ENCODE measurements at regions not wholly inside any gene's neighbourhood (a gene's known extent, or its start where the extent isn't known, plus 50 kb on each side); places are given as distances from the start of the nearest gene placed in this dataset.

DNA sequence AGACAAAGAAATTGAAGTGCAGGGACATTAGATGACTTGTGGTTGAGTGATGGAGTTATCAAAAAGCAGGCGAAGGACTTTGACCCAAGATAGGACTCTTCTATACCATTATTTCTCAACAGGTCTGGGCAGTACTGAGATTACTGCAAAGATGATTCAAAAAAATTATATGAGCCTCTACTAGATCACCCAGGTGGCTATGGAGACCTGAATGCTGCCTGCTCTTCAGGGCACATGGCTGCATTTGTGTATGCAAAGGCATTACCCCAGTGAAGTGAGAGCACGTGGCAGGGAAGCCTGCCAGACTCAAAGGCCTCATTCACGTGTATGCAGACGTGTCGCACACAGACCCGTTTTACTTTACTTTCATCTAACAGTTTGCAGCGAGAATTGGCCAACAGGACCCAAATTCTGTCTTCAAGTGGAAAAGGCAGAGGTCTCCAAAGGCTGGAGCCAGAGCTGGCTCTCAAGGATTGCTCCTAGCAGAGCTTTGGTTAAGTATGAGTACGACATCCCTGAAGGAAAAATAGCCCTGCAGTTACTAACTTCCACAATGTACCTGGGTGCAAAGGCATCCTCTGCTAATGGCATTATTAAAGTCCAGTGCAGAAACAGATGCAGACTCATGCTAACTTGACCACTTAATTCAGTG lies 113.8 kb upstream of the ARMC2 start:
- DNase-seq: no peak

DNA sequence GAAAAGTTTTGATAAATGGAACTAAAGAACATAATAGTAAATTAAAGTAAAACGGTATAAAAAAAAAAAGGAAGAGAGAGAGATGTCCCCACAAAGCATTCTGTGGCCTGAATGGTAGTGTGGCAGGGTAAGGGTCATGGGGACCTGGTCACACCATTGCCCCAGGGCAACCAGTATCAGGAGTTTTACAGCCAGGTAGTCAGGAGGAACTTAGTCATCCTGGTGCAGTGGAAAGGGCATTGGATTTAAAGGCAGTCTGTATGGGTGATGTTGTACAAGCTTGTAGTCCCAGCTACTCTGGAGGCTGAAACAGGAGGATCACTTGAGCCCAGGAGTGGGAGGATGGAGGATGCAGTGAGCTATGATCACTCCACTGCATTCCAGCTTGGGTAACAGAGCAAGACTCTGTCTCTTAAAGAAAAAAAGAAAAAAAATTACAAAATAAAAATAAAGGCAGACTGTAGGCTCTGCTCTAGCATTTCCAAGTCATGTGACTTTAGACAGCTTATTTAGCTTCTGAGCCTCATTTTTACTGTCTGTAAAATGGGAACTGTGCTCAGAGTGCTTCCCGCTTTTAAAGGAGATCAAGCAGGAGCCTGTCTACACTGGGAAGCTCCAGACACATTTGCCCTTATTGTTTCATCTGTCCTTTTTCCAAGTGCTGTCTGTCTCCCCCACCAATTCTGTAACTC lies 112.8 kb upstream of the ARMC2 start:
- no peak for DNase-seq

- DNase-seq: no peak
These were observed 112.2 kb upstream of the ARMC2 start for GRCh38 chr6:108736002-108736361.

- DNase-seq: no peak
These were observed 111.4 kb upstream of the ARMC2 start for GRCh38 chr6:108736832-108737231.

GRCh38 chr6:108737594-108738546 lies 110.4 kb upstream of the ARMC2 start:
- DNase-seq: peak; percentile 67

GRCh38 chr6:108738684-108739416 lies 109.4 kb upstream of the ARMC2 start:
- no peak for DNase-seq

GRCh38 chr6:108739496-108740330 lies 108.5 kb upstream of the ARMC2 start:
- no peak for DNase-seq

DNA sequence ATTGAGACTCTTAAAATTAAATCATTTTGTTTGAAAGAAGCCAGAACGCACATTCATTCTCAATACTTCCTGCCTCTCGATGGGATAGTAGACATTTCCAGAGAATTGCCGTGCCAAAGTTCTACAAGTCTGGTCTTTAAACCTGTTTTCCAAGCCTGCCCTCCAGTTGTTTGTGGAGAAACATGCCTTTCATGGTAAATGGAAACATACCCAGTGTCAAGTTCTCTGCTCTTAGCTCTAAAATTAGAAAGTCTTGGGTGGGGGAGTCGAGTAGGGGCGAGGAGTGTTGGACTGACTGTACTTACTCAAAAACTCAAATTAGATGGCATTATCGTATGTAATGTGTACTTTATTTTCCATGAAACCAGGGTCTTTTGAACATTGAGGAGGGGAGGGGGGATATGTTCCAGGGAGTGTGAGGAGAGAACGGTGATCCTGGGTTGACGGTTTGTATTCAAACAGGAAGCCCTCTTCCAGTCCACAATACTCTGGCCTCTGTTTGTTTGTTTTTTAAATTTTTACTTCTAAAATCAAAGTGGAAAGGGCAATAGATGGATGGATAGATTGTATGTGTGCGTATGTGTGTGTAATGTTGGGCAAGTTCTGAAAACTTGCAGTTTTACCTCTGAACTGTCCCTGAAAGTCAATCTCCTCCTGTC lies 106.8 kb upstream of the ARMC2 start:
- no peak for DNase-seq

DNA sequence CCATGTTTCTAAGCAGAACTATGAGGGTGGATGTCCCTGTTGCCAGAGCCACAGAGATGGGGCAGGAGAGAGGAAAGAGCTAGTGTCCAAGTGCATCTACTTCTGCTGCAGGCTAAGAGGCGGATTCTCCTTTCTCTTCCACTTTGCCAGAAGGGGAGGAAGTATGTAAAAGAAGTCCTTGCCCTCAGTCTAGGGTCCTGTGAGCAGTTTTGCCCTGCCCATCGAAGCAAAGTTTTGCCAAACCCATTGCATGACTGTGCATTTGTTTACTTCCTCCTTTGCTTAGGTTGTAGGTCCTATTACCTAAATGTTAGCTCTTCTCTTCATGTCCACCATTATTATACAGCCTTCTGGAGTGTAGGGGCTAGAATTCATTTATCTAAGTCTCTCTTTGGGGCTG lies 106.2 kb upstream of the ARMC2 start:
- no peak for DNase-seq

- no peak for DNase-seq
These were observed 103.8 kb upstream of the ARMC2 start for GRCh38 chr6:108744244-108744972.

GRCh38 chr6:108744996-108745395 lies 103.2 kb upstream of the ARMC2 start:
- no peak for DNase-seq

GRCh38 chr6:108745664-108746336 lies 102.4 kb upstream of the ARMC2 start:
- DNase-seq: no peak

- DNase-seq: no peak
These were observed 101.9 kb upstream of the ARMC2 start for GRCh38 chr6:108746366-108746765.

- no peak for DNase-seq
These were observed 101.2 kb upstream of the ARMC2 start for GRCh38 chr6:108746836-108747575.

- no peak for DNase-seq
These were observed 100.2 kb upstream of the ARMC2 start for GRCh38 chr6:108748055-108748454.

- no peak for DNase-seq
These were observed 99.3 kb upstream of the ARMC2 start for GRCh38 chr6:108748959-108749358.

DNA sequence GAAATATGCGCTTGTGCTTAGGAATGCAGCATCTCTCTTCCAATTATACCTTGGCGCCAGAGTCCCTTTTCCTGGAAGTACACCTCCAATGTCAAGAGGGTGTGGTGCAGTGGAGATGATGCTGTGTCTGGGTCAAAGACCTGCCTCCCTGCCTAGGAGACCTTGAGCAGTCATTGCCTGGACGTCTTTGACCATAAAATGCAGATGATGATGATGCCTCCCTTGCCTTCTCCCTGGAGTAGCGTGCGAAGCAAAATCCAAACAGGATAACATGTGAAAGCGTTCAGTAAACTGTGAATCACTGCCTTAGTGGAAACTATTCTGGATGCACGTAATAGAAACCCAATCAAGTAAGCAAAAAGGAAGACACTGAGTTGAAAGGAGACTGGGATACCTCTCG lies 97.4 kb upstream of the ARMC2 start:
- no peak for DNase-seq

DNA sequence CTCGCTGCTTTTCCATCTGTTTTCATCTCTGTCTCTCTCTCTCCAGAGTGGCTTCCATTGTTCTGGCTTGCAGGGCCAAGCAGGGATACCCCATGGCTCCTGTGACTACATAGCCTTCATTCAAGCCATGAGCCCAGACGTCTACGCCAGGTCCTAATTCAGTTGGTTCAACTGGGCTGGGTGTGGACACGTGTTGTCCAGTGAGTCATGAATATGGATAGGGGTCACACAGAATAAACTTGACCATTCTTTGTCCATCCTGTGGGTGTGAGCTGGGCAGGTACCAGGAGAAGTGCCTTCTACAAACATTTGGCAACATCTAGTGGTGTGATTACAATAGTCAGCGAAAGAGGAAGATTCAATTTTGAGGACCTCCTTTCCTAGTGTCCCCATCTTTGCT lies 96.9 kb upstream of the ARMC2 start:
- no peak for DNase-seq
